Nephron (organoid): ENCODE measurements at regions not wholly inside any gene's neighbourhood (a gene's known extent, or its start where the extent isn't known, plus 50 kb on each side); places are given as distances from the start of the nearest gene placed in this dataset.

Source experiments
- H3K27ac Mint-ChIP-seq, 3 experiments: 2 replicates each; pipeline ENCODE4 v1.8.0; 2020; ENCODE audit warnings: mixed read lengths in 3 of 3, mild to moderate bottlenecking in 2 of 3, moderate library complexity in 1 of 3
- H3K27me3 Mint-ChIP-seq: 2 replicates; pipeline ENCODE4 v1.8.0; 2021; ENCODE audit warnings: low read depth, mild to moderate bottlenecking, moderate library complexity, mixed read lengths
- H3K36me3 Mint-ChIP-seq: 2 replicates; pipeline ENCODE4 v1.8.0; 2020; ENCODE audit warnings: low read depth, mixed read lengths
- H3K4me1 Mint-ChIP-seq: 2 replicates; pipeline ENCODE4 v1.8.0; 2020; ENCODE audit warnings: mixed read lengths
- H3K4me3 Mint-ChIP-seq, 3 experiments: 2 replicates each; pipeline ENCODE4 v1.8.0; 2020; ENCODE audit warnings: mild to moderate bottlenecking in 3 of 3, mixed read lengths in 3 of 3, moderate library complexity in 2 of 3
- H3K9me3 Mint-ChIP-seq: 2 replicates; pipeline ENCODE4 v1.8.0; 2020; ENCODE audit warnings: mixed read lengths
- TF ChIP-seq, protein P1 (sequence below), 3 experiments: fragments of 200-600 bp; sonication (generic); IDR thresholded peaks; one replicate each; pipeline ENCODE4 v1.5.0; 2021; ENCODE audit warnings: antibody characterized with exemption in 3 of 3; ENCODE audit not compliant: unreplicated experiment in 3 of 3

GRCh38 chr12:72110937-72111650, 161.1 kb upstream of the TRHDE start:
- no peaks in the 10 kb centered on the region for H3K27me3 Mint-ChIP-seq
- TF ChIP-seq, protein P1, sequence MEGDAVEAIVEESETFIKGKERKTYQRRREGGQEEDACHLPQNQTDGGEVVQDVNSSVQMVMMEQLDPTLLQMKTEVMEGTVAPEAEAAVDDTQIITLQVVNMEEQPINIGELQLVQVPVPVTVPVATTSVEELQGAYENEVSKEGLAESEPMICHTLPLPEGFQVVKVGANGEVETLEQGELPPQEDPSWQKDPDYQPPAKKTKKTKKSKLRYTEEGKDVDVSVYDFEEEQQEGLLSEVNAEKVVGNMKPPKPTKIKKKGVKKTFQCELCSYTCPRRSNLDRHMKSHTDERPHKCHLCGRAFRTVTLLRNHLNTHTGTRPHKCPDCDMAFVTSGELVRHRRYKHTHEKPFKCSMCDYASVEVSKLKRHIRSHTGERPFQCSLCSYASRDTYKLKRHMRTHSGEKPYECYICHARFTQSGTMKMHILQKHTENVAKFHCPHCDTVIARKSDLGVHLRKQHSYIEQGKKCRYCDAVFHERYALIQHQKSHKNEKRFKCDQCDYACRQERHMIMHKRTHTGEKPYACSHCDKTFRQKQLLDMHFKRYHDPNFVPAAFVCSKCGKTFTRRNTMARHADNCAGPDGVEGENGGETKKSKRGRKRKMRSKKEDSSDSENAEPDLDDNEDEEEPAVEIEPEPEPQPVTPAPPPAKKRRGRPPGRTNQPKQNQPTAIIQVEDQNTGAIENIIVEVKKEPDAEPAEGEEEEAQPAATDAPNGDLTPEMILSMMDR (IDR thresholded peaks at IDR 0.05; ENCODE audit: unreplicated experiment in 3 of 3), result no peak
- H3K36me3 Mint-ChIP-seq, result no peaks in the 10 kb centered on the region
- H3K9me3 Mint-ChIP-seq, result no peaks in the 10 kb centered on the region
- H3K4me3 Mint-ChIP-seq, result no peak overlapping the region
- H3K4me1 Mint-ChIP-seq, result peaks cover 7% of the 10 kb centered on the region
- no peak overlapping the region for H3K27ac Mint-ChIP-seq

DNA sequence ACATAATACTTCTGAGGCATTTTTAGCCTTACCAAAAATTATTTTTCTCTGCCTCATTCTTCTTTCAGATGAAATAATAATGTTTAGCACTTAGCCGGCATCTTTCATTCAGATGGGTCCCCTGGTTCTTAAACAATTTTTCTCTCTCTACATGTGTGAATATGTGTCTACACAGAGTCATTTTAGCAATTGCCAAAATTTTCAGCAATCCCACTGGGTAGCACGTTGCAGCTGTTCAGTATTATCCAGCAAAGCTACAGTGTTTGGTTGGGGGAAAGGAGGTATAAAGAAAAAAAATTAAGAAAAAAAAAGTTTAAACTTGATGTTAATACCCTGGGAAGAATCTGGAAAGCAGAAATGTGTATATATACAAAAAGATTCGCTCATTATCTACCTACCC, 160.5 kb upstream of the TRHDE start:
- H3K27ac Mint-ChIP-seq, result no peak overlapping the region
- no peaks in the 10 kb centered on the region for H3K9me3 Mint-ChIP-seq
- TF ChIP-seq, protein P1 (IDR thresholded peaks at IDR 0.05; ENCODE audit: unreplicated experiment in 3 of 3), result no peak

DNA sequence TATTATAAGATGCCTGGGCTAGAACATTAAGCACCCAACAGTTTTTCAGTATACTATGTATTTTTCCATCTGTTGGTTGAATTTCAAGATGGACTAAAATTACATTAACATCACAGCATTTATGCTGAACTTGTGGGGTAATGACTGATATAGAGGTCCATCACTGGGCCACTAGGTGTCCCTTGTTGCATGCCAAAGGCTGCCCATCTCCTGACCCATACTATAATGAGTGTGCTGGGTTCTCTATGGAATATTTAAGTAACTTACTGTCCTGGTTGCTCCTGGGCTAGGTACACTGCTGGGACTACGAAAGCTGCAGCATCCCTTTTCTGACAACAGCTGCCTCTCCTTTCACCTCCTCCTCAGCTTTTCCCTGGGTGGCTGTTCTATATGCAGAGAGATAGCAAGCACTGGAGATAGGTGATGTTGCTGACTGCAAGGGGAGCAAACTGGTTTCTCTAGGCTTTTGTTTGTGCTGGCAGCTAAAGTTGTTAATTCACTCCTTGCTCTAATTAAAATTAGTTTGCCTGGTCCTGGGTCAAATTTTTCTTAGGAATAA, 138.6 kb upstream of the TRHDE start:
- H3K4me1 Mint-ChIP-seq, result peaks cover 13% of the 10 kb centered on the region
- H3K27ac Mint-ChIP-seq, result peak overlapping the region in 2 of 3 experiments; percentile 76 to 93
- TF ChIP-seq, protein P1 (IDR thresholded peaks at IDR 0.05; ENCODE audit: unreplicated experiment in 3 of 3), result no peak
- H3K4me3 Mint-ChIP-seq, result no peak overlapping the region
- no peaks in the 10 kb centered on the region for H3K36me3 Mint-ChIP-seq
- no peaks in the 10 kb centered on the region for H3K9me3 Mint-ChIP-seq
- H3K27me3 Mint-ChIP-seq, result no peaks in the 10 kb centered on the region

More for the DNA sequence above, 160.5 kb upstream of the TRHDE start:
- Mint-ChIP-seq H3K4me3 (no peak overlapping the region), H3K4me1 (peaks cover 7% of the 10 kb centered on the region), H3K27me3 (no peaks in the 10 kb centered on the region), H3K36me3 (no peaks in the 10 kb centered on the region)

GRCh38 chr12:72134246-72135020, 137.7 kb upstream of the TRHDE start:
- H3K4me3 Mint-ChIP-seq, result no peak overlapping the region
- no peaks in the 10 kb centered on the region for H3K36me3 Mint-ChIP-seq
- H3K4me1 Mint-ChIP-seq, result peaks cover 13% of the 10 kb centered on the region
- H3K27me3 Mint-ChIP-seq, result no peaks in the 10 kb centered on the region
- TF ChIP-seq, protein P1 (IDR thresholded peaks at IDR 0.05; ENCODE audit: unreplicated experiment in 3 of 3), result no peak
- H3K9me3 Mint-ChIP-seq, result no peaks in the 10 kb centered on the region
- H3K27ac Mint-ChIP-seq, result peak overlapping the region in 2 of 3 experiments; percentile 76 to 93

- TF ChIP-seq, protein P1 (IDR thresholded peaks at IDR 0.05; ENCODE audit: unreplicated experiment in 3 of 3), result no peak
- Mint-ChIP-seq H3K27ac (peak overlapping the region in 2 of 3 experiments; percentile 54 to 93), H3K27me3 (no peaks in the 10 kb centered on the region), H3K36me3 (no peaks in the 10 kb centered on the region), H3K4me1 (peaks cover 13% of the 10 kb centered on the region), H3K9me3 (no peaks in the 10 kb centered on the region), H3K4me3 (no peak overlapping the region)
Measured at GRCh38 chr12:72135021-72135301, 137.2 kb upstream of the TRHDE start.
